Caki2 (cell line): ENCODE measurements at regions not wholly inside any gene's neighbourhood (a gene's known extent, or its start where the extent isn't known, plus 50 kb on each side); places are given as distances from the start of the nearest gene placed in this dataset.

ENCODE experiments used
- DNase-seq: peaks from one replicate; pipeline ENCODE4 v3.0.0-alpha.2; 2015; ENCODE audit warnings: low read depth
- in situ Hi-C: cut with HindIII; loops from 2 replicates; pipeline ENCODE4 v1.10.0; 2016; ENCODE audit warnings: low sequenced_read_pairs, low pct_unique_long_range_greater_than_20kb, mixed read lengths

DNA sequence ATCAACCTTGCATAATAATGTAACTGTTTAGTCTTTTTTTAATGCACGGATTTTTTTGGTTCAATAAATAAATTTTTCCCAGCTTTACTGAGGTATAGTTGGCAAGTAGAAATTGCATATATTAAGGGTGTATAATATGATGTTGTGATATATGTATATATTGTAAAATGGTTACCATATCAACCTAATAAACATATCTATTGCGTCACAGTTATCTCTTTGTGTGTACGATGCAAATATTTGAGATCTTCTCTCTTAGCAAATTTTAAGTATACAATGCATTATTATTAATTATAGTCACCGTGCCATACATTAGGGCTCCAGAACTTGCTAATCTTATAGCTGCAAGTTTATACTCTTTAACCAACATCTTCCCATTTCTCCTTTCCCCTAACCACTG, 57.2 kb upstream of the TMEM161B start:
- in situ Hi-C loops: no loop called here
- DNase-seq: no peak

GRCh38 chr5:88322785-88323184, 54.1 kb upstream of the TMEM161B start:
- peak; percentile 6 for DNase-seq
- in situ Hi-C loops: no loop called here
